ENCODE measurements at regions not wholly inside any gene's neighbourhood (a gene's known extent, or its start where the extent isn't known, plus 50 kb on each side); places are given as distances from the start of the nearest gene placed in this dataset.
"Not testable (repeated sequence)": the region's sequence is repeated elsewhere in the genome, so short reads cannot be mapped to it uniquely, and the experiment has no call there.

DNA sequence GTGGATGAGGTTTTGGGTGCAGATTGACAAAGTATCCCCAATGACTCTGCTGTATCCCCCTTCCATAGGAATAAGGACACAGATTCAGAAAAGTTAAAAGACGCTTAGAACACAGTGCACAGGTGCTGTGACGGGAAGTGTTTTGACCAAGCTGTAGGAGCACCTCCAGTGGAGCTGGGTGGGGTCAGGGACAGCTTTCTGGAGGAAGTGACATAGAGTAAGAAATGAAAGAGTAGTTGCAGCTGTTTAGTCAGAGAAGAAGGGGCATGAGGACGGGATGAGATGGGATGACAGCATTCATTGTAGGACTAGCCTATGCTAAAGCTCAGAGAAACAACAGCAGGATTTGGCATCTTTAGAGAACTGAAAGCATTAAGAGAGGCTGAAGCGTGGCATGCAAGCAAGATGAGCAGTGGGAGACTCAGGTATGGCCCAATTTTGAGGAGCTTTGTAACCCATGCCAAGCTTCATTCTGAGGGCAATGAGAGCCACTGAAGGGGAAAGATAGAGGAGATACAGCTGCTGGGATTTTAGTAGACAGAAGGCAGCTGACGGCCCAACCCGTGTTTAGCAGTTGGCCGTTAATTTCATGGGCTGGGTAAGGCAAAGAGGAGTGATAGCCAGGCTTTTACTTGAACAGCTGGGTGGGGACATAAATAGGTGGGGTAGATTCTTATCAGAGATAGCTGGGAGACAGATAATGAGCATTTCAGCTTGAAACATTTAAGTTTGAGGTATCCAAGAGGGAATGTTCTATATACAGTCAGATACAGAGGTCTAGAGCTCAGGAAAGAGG, 131.8 kb upstream of the KRAS start:
- no peak for DNase-seq

DNA sequence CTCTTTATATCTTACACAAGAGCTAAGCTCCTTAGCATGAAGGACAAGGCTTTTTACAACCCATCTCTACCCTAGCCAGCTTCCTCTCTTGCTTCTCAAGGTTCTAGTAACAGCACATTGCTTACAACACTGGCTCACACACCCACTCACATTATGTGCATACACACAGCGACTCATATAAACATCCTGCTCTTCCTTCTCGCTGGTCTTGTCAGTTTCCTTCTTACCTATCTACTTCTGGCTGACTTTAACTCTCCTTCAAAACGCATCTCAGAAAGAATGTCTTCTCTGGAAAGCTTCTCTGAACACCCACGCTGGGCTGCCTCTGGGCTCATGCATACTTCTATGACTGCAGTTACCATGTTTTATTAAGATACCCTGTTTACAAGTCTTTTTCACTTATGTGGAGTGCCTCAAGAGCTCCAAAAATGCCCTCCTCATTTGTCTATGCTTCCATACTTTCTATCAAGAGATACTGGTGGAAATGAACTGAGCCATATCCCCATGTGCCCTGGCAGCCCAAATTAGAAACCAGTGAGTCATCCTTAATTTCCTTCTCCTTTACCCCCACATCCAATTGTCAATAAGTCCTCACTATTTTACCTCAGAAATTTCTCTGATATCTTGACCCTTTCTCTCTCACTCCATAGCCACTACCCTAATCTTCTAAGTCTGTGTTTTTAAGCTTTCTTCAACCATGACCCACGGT, 126.9 kb upstream of the KRAS start:
- peak; percentile 65 for DNase-seq

DNA sequence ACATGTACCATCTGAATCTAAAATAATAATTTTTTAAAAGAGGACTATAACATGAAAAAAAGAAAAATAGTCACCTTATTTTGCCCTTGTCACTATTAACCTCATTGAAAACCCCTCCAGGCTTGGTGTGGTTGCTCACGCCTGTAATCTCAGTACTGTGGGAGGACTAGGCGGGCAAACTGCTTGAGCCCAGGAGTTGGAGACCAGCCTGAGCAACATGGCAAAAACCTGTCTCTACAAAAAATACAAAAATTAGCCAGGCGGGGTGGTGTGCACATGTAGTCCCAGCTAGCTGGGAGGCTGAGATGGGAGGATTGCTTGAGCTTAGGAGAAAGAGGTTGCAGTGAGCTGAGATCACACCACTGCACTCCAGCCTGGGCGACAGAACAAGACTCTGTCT, 126.3 kb upstream of the KRAS start:
- no peak for DNase-seq

DNA sequence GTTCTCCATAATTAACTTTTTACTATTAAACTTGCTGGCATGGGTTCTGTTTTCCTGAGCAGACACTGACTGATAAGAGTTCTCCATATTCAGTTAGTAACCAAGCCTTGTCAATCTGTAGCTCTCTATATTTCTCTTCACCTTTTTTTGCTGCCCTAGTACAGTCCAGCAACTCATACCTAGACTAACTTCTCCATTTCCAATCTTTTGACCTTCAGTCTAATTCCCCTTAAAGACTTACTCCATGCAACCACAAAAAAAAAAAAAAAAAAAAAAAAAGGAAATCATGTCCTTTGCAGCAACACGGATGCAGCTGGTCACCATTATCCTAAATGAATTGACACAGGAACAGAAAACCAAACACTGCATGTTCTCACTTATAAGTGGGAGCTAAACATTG, 125.7 kb upstream of the KRAS start:
- DNase-seq, result no peak

DNA sequence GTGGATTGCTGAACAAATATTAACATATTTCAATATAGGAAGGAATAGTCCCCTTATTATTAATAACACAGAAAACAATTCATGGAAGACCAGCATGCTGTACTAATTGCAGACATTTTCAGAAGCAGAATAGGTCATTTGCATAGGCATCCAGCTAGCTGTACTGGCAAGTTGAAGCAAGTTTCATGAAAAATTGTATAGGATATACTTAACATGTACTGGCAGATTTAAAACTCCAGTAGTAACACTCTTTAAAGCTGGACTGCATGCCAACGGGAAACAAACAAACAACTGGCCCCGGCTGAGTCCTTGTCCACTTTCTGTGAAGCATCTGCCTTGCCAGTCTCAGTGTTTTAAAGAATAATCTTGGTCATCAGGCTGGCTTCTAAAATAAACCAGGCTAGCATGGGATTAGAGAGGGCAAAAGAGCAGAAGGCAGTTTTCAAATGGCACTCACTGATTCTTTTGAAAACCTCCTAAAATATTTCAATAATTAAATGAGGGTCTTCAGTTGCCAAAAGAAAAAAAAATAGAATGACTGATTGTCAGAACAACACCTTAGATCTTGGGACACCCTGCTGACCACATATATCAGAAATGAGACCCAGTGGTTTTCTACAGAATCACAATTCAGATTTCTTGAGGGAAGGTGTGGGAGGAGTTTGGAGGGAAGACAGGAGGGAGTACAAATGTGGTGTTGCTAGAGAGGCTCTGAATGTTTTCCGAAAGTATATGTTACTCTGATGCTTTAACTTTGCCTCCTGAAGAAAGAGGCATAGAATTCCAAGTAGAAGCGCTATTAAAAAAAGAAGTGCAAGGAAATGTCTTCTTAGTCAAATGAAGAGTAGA, 122.5 kb upstream of the KRAS start:
- no peak for DNase-seq

DNA sequence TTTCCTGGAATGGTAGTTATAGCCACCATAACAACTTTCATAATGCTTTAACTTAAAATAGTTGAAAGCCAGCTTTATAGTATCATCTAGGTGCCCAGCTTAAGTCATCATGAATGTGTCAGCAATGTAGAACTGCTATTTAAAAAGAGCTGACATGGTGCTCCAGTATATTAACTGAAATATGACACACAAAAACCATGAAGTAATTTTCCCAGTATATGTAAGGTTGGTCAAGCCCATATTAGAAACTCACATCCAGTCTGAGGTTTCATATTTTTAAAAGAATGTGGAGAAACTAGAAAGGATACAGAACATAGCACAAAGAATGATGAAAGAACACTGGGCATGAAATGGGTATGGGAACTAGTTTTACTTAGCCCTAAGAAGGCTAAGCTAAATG, 121.3 kb upstream of the KRAS start:
- no peak for DNase-seq

DNA sequence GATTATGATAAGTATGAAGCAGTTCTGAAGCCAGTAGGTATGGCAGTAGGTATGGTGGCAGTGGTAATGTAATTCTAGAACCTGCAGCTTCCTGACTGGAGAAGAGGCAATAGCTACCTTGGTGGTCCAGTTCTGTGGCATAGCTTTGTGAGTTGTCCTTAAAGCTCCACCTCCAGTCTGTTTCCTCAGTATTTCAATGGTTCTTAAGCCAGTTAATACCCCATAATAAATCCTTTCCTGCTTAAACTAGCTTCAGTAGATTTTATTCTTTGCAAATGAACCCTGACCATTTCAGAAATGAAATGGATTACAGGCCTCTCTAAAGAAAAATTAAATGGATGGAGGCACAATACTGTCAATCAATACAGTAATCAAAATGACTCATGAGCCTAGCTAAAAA, 117.8 kb upstream of the KRAS start:
- DNase-seq, result no peak

DNA sequence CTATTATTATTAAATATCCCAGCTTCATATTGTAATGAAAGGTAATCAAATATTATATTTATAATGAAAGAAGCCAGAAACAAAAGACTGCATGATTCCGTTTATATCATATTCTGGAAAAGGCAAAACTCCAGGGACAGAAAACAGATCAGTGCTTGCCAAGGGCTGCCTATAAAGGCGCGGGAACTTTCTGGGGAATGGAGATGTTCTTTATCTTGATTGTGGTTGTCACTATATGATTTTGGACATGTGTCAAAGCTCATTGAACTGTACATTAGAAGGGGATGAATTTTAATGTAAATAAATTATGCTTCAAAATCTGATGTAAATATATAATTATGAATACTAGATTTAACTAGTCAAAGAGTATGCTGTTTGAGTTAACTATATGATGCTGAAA, 115.4 kb upstream of the KRAS start:
- no peak for DNase-seq

DNA sequence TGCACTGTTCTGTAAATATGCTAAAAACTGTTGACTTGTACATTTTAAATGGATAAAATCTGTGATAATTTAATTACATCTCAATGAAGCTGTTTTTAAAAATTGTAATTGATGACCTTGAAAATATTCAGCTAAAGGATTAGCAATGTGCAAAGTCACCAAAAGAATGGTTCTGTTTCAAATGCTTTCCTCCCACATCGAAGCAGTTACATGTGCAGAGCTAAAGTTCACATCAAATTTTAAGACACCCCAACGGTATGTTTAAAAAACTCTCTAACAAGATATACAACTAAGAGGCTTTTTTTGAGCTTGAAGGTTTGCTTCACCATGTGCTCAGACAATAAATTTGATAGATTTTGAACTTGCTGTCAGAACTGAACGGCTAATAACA, 114.6 kb upstream of the KRAS start:
- no peak for DNase-seq

DNA sequence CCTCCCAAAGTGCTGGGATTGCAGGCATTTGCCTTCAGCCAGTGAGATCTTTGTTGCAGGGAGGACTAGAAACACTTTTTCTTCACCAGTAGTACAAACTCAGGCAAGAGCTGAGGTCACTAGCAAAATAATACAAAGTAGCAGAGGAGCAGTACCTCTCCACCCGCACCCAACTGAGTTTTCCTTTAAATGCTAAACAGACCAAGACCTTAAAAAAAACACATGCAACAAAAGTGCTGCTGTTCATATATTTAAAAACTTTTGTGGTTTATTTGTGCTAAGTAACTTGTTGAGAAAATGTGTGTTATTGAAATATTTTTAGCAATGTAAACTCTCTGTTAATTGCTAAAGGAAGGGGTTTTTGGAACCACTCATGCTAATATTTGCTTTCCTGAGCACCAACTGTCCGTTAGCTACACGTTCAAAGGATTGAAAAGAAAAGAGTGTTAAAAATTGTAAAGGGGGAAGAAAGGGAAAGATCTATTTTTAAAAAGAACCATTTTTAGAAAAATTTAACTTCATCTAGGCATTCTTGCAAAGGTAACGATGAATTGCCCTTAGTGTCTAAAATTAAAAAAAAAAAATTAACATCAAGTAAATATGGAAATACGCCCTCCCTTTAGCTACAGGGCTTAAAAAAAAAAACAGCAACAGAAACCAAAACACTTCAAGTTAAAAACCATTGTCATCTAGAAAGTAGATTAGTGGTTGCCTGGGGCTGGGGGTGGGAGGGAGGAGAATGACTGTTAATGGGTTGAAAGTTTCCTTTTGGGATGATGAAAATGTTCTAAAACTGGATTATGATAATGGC, 114.0 kb upstream of the KRAS start:
- no peak for DNase-seq

DNA sequence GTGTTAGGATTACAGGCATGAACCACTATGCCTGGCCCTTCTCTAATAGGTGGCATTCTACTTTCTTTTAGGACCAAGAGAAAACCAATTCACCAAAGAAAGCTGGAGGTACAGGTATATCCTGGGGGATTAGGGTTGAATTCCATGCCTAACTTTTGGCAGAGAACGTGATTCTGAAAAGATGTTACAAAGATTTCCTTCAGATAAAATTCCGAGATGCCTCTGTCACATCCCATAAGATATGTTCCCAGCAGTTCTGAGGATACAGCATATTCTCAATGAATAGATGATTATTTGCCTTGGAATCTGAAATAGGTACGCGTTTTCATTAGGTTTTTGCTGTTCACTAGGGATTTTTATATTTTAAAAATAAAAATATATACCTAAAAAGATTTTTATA, 111.9 kb upstream of the KRAS start:
- no peak for DNase-seq

DNA sequence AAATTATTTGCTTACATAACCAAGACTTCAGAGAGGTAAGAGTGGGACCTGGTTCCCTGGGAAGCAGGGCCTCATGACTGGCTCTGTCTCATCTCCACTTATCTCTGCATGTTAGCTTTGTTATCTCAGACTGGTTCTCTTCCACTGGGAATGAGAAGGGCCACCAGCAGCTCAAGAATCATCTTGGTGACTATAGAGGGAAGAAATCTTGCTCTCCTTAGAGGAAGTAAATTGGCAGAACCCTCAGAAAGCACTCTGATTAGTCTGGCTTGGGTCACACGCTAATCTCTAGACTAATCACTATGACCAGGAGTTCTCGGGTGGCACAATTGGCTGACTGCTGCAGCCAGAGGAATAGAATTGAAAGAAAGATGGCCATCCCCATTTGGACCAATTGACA, 110.8 kb upstream of the KRAS start:
- DNase-seq, result no peak

DNA sequence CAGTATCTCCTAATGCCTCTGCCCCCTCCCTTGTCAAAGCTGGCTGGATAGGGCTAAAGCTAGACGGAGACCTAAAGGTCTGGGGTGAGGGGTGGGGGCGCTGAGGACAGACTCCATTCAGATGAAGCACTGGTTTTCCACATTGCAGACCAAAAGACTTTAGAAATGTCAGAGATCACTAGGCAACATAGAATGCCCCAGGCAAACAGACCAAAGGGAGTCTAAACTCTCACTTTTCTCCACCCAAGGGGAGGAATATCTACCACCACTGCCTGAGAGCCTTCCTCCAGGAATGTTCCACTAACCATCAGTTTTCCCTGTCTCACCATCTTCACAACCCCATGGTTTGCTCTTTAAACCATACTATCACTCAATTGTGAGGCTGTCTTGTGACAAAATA, 106.9 kb upstream of the KRAS start:
- no peak for DNase-seq

DNA sequence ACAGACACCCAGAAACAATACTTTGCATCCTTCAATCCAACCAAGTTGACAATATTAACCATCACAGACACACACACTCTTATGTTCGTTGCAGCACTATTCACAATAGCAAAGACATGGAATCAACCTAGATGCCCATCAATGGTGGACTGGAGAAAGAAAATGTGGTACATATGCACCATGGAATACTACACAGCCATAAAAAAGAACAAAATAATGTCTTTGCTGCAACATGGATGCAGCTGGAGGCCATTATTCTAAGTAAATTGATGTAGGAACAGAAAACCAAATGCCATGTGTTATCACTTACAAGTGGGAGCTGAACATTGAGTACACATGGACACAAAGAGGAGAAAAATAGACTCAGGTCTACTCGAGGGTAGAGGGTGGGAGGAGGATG, 102.2 kb upstream of the KRAS start:
- DNase-seq, result not testable (repeated sequence)

DNA sequence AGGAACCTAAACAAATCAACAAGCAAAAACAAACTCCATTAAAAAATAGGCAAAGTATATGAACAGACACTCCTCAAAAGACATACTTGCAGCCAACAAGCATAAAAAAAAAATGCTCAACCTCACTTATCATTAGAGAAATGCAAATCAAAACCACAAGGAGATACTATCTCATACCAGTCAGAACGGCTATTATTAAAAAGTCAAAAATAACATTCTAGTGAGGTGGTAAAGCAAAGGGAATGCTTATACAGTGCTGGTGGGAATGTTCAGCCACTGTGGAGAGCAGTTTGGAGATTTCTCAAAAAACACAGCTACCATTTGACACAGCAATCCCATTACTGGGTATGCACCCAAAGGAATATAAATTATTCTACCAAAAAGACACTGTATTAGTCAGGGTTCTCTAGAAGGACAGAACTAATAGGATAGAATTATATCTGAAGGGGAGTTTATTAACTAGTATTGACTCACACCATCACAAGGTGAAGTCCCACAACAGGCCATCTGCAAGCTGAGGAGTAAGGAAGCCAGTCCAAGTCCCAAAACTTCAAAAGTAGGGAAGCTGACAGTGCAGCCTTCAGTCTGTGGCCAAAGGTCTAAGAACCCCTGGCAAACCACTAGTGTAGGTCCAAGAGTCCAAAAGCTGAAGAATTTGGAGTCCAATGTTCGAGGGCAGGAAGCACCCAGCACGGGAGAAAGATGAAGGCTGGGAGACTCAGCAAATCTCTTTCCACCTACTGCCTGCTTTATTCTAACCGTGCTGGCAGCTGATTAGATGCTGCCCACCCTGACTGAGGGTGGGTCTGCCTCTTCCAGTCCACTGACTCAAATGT, 101.6 kb upstream of the KRAS start:
- DNase-seq, result no peak

DNA sequence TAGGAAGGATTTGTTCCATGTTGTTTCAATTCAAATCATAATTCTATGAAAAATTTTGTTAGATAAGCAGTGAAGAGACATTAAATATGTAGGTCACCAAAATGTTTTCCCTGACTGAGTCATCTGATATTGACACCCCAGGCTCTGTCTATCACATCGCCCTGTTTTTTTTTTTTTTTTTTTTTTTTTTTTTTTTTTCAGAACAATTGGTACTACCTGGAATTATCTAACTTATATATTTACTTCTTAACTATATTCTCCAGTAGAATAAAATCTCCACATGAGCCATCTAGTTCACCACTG, 97.8 kb upstream of the KRAS start:
- no peak for DNase-seq

DNA sequence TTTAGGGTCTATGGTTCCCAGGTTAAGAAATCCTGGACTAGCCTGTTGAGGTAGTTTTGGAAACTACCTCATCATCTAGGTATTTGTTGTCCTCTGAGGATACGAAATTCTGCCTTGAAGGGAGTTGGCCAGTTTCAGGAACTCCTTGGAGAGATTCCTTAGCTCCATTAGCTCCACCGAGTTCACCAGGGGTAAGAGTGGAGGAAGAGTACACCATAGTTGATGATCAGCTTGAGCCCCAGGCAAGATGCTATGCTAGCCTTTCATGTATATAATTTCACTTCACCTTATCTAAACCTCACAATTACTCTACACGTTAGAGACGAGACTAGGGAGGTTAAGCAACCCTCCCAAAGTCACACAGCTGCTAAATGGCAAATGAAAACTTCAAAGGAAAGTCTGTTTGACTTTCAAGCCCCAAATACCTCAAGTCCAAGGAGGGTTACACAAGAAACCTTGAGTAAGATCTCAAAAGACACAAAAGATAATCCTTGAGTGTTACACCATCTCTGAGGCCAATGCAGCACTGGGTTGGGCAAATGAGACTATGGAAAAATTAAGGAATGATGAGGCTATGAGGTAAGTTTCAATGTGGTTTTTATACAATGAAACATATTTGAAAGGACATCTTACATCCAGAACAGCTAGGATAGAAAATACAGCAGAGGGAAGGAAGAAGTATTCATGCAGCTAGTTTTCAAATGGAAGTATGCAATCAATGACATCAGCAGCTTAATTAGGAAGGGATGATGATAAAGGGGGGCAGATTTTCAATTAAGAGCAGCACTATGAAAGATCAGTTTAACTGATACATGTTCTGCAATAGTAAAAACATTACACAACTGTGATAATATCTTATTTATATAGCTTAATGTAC, 97.2 kb upstream of the KRAS start:
- peak; percentile 3 for DNase-seq

DNA sequence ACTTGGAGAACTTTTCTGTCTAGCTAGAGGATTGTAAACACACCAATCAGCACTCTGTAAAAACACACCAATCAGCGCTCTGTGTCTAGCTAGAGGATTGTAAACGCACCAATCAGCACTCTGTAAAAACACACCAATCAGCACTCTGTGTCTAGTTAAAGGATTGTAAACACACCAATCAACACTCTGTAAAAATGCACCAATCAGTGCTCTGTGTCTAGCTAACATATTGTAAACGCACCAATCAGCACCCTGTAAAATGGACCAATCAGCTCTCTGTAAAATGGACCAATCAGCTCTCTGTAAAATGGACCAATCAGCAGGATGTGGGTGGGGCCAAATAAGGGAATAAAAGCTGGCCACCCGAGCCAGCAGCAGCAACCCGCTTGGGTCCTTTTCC, 91.1 kb upstream of the KRAS start:
- DNase-seq, result not testable (repeated sequence)

DNA sequence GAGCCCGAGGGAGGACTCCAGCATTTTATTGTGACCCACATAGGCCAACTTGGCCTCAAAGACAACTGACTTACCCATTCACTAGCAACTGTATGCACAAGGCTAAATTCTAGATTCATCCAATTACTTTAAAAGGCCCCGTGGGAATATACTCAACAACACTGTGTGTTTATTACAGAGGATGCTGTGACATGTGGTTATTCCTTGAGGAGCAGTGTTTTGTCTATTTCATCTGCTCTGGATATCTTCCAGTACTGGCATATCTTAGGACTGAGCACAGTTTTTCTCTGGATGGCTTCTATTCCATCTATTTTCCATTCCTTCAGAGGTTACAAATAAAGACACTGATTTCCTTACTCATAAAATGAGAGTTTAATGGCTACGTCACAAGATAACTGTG, 87.2 kb upstream of the KRAS start:
- DNase-seq, result no peak

DNA sequence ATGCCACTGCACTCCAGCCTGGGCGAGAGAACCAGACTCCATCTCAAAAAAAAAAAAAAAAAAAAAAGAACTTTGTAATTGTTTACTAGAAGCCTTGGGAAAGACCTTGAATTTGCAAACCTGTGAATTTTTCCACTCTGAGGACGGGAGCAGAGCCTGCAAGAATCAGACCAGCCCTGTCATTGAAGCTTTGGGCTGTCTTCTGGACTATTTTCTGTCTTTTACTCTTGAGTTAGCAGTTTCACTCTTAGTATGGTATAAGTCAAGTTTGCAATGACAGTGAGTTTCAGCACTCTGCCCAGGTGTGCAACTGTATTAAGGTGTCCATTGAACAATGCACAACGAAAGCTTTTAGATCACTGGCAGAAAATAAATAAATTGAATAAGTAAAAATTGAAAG, 81.4 kb upstream of the KRAS start:
- no peak for DNase-seq

DNA sequence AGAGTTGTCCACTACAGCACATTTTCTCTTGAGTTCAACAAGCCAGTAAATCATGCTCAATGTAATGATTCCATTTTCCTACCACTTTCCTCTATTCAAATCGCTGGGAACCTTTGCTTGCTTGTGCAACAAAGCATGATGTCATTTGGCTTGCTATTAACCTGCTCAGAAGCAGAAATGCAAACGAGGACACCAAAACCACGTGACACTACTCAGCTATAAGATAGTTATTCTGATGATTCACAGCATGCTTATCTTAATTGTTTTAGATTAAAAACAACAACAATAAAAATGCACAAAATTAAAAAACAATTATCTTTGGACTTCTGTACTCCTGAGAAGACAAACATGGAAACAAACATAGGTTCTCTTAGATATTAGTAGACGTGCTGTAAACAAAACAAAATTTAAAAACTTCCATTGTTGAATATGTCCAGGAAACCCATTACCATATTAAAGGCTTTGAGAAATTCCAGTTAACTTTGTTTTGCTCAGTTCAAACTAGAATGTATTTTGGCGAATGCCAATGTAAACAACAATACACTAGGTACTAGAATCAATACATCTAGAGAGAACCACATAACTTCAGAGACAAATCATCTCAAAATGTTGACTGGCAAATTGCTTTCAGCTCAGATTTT, 77.5 kb upstream of the KRAS start:
- no peak for DNase-seq
